ENCODE measurements at regions not wholly inside any gene's neighbourhood (a gene's known extent, or its start where the extent isn't known, plus 50 kb on each side); places are given as distances from the start of the nearest gene placed in this dataset.
A peak's percentile ranks its signal among the peaks of the same experiment; 100 is the strongest.
"Not testable (repeated sequence)": the region's sequence is repeated elsewhere in the genome, so short reads cannot be mapped to it uniquely, and the experiment has no call there.

- DNase-seq = no peak
These were observed 159.5 kb upstream of the SYNCRIP start for GRCh38 chr6:85802162-85802561.

GRCh38 chr6:85798931-85799652 lies 156.4 kb upstream of the SYNCRIP start:
- no peak for DNase-seq

GRCh38 chr6:85797993-85798392 lies 155.3 kb upstream of the SYNCRIP start:
- no peak for DNase-seq

- DNase-seq = no peak
These were observed 153.3 kb upstream of the SYNCRIP start for GRCh38 chr6:85795945-85796344.

GRCh38 chr6:85792254-85792653 lies 149.6 kb upstream of the SYNCRIP start:
- DNase-seq = peak; percentile 13

GRCh38 chr6:85775883-85776282 lies 133.2 kb upstream of the SYNCRIP start:
- no peak for DNase-seq

- DNase-seq = no peak
These were observed 130.0 kb upstream of the SYNCRIP start for GRCh38 chr6:85772641-85773040.

- no peak for DNase-seq
These were observed 129.3 kb upstream of the SYNCRIP start for GRCh38 chr6:85771925-85772430.

- no peak for DNase-seq
These were observed 128.8 kb upstream of the SYNCRIP start for GRCh38 chr6:85771455-85771854.

GRCh38 chr6:85764844-85765243 lies 122.2 kb upstream of the SYNCRIP start:
- no peak for DNase-seq

GRCh38 chr6:85756982-85757381 lies 114.3 kb upstream of the SYNCRIP start:
- peak; percentile 22 for DNase-seq

- no peak for DNase-seq
These were observed 112.2 kb upstream of the SYNCRIP start for GRCh38 chr6:85754894-85755293.

- no peak for DNase-seq
These were observed 109.9 kb upstream of the SYNCRIP start for GRCh38 chr6:85752602-85753001.

- DNase-seq = no peak
These were observed 108.8 kb upstream of the SYNCRIP start for GRCh38 chr6:85751374-85752055.

GRCh38 chr6:85750146-85750545 lies 107.5 kb upstream of the SYNCRIP start:
- DNase-seq = not testable (repeated sequence)

GRCh38 chr6:85749236-85749635 lies 106.5 kb upstream of the SYNCRIP start:
- no peak for DNase-seq

- DNase-seq = peak; percentile 45
These were observed 105.0 kb upstream of the SYNCRIP start for GRCh38 chr6:85747666-85748065.

- peak; percentile 24 for DNase-seq
These were observed 104.4 kb upstream of the SYNCRIP start for GRCh38 chr6:85747093-85747492.

GRCh38 chr6:85744433-85744970 lies 101.8 kb upstream of the SYNCRIP start:
- no peak for DNase-seq

GRCh38 chr6:85726206-85726605 lies 83.5 kb upstream of the SYNCRIP start:
- DNase-seq = no peak

GRCh38 chr6:85715797-85716196 lies 73.1 kb upstream of the SYNCRIP start:
- no peak for DNase-seq

- DNase-seq = no peak
These were observed 72.3 kb upstream of the SYNCRIP start for GRCh38 chr6:85714893-85715530.

GRCh38 chr6:85712346-85712745 lies 69.7 kb upstream of the SYNCRIP start:
- DNase-seq = no peak
